ENCODE measurements at regions not wholly inside any gene's neighbourhood (a gene's known extent, or its start where the extent isn't known, plus 50 kb on each side); places are given as distances from the start of the nearest gene placed in this dataset.

GRCh38 chr7:44541-44896 is 147.9 kb upstream of the FAM20C start:
- no peak for TF ChIP-seq CTCF (IDR thresholded peaks at IDR 0.05)
- TF ChIP-seq POLR2AphosphoS5 (IDR thresholded peaks at IDR 0.05): no peak
- no peak for TF ChIP-seq POLR2A (IDR thresholded peaks at IDR 0.05)
- TF ChIP-seq EP300 (IDR thresholded peaks at IDR 0.05): no peak
